Ramos (cell line): ENCODE measurements at regions not wholly inside any gene's neighbourhood (a gene's known extent, or its start where the extent isn't known, plus 50 kb on each side); places are given as distances from the start of the nearest gene placed in this dataset.

Source experiments
- in situ Hi-C: fragments of 300-500 bp; cut with MboI; formaldehyde crosslinking; loops from one replicate; pipeline ENCODE4 v1.14.3; 2022; ENCODE audit warnings: low sequenced_read_pairs; ENCODE audit not compliant: unreplicated experiment

GRCh38 chr13:50400035-50400726 lies 384.9 kb downstream of the KCNRG start:
- in situ Hi-C loops = no loop called here

- in situ Hi-C loops = no loop called here
Observed at GRCh38 chr13:50401049-50401505, 385.8 kb downstream of the KCNRG start.

GRCh38 chr13:50401721-50402465 lies 386.6 kb downstream of the KCNRG start:
- in situ Hi-C loops = no loop called here

DNA sequence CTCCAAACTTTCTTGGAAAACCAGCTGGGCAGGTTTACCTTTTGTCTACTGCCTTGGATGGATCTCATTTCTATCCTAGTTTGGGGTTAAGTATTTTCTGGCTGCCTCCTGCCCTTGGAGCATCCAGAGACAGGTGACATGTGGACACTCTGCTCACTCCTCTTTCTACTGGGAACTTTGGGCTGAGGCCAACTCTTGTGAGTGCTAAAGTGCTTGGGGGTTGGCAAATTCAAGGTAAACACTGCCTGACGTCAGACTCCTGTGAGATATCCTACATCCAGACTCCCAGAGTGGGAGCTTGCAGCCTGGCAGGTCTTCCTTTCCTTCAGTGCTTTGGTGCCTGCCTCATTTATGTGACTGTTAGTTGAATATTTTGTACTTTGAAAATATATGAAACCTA lies 388.1 kb downstream of the KCNRG start:
- in situ Hi-C loops = no loop called here

- in situ Hi-C loops = no loop called here
Observed at GRCh38 chr13:50404116-50404515, 388.9 kb downstream of the KCNRG start.

- in situ Hi-C loops = no loop called here
Observed at GRCh38 chr13:50404769-50405168, 389.5 kb downstream of the KCNRG start.

GRCh38 chr13:50406831-50407230 lies 391.6 kb downstream of the KCNRG start:
- in situ Hi-C loops = no loop called here

GRCh38 chr13:50408068-50408467 lies 392.8 kb downstream of the KCNRG start:
- in situ Hi-C loops = no loop called here

- in situ Hi-C loops = no loop called here
Observed at GRCh38 chr13:50409220-50409619, 394.0 kb downstream of the KCNRG start.

- in situ Hi-C loops = no loop called here
Observed at GRCh38 chr13:50410921-50411746, 395.9 kb downstream of the KCNRG start.

- in situ Hi-C loops = no loop called here
Observed at GRCh38 chr13:50412046-50412617, 396.9 kb downstream of the KCNRG start.

- in situ Hi-C loops = no loop called here
Observed at GRCh38 chr13:50414640-50415039, 399.4 kb downstream of the KCNRG start.

GRCh38 chr13:50415428-50415827 lies 400.2 kb downstream of the KCNRG start:
- in situ Hi-C loops = no loop called here

GRCh38 chr13:50417597-50417996 lies 402.4 kb downstream of the KCNRG start:
- in situ Hi-C loops = no loop called here

- in situ Hi-C loops = no loop called here
Observed at GRCh38 chr13:50419331-50419865, 404.2 kb downstream of the KCNRG start.

- in situ Hi-C loops = no loop called here
Observed at GRCh38 chr13:50419896-50420295, 404.7 kb downstream of the KCNRG start.

- in situ Hi-C loops = no loop called here
Observed at GRCh38 chr13:50420718-50421472, 405.7 kb downstream of the KCNRG start.

DNA sequence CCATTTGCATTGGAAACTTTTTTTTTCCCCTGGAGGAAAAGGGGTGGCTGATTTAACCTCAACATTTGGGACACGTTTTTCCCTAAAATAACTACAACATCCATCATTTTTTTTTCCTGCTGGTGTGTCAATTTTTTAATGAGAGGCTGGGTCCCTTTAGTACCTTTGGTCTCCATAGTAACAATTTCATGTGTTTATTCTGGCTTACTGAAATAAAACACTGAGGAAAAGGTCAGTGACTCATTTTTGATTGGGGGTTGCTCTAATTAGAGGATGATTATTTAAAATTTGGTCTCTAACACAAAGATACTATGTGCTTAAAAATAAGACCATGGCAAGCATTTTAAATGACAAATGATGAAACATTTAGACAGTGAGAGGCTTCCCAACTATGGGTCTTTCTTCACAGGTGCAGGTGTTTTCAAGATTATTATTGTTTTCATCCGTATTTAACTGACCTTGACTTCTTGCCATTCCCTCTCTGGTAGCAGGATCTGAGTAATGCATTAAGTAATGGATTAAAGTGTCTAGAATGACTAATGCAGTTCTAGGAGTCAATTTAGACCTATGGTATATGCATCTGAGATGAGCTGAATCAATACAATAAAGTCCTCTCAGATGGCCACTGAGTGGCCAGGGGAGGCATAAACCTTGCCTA lies 406.4 kb downstream of the KCNRG start:
- in situ Hi-C loops = no loop called here
